ENCODE measurements at regions not wholly inside any gene's neighbourhood (a gene's known extent, or its start where the extent isn't known, plus 50 kb on each side); places are given as distances from the start of the nearest gene placed in this dataset.

DNA sequence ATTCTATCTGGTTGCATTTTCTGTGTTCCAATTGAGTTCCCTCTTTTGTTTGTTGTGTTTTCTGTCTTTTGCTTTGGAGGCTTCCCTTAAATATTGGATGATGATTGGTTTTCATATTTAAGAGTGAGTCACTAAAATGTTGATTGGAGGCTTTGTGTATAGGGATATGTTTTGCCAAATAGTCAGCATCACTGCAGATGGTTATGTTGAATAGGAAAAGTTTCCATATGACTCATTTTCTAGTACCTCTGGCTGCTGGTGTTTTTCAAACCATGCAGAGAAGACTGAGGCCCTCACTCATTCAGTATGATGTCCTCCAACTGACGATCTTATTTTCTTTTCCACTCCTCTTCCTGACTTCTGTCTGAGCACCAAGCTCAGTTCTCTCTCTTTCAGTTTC, 1290.0 kb downstream of the EFNA5 start:
- no peak overlapping the region for H2BK15ac ChIP-seq (ENCODE audit: low read depth, low read length)
- H2BK20ac ChIP-seq (ENCODE audit: low read depth, low read length, poor library complexity, severe bottlenecking) = no peak overlapping the region
- no peak overlapping the region for H3K27ac ChIP-seq (ENCODE audit: insufficient read length, low read depth, low read length)
- no peak overlapping the region for H3K56ac ChIP-seq (ENCODE audit: insufficient read length, low read depth, low read length)
- H3K23me2 ChIP-seq (ENCODE audit: insufficient read length, low read depth, low read length, poor library complexity, severe bottlenecking) = no peaks in the 10 kb centered on the region
- H2BK5ac ChIP-seq (ENCODE audit: insufficient read length, low read length) = no peak overlapping the region
- no peak overlapping the region for H3K4me2 ChIP-seq (ENCODE audit: insufficient read depth, insufficient read length, low read length)
- H3K4me1 ChIP-seq (ENCODE audit: insufficient read depth, low read length) = no peaks in the 10 kb centered on the region
- no peaks in the 10 kb centered on the region for H3K79me2 ChIP-seq (ENCODE audit: insufficient read depth, low read length)
- H2BK12ac ChIP-seq (ENCODE audit: insufficient read length, low read depth, low read length) = no peak overlapping the region
- no peaks in the 10 kb centered on the region for H3K79me1 ChIP-seq (ENCODE audit: insufficient read depth, low read depth, low read length, poor library complexity, severe bottlenecking)
- no peak overlapping the region for H3T11ph ChIP-seq (ENCODE audit: low read length)
- no peak overlapping the region for H4K8ac ChIP-seq (replicated peaks; ENCODE audit: insufficient read length, low read depth, low read length)
- no peak overlapping the region for H2AK5ac ChIP-seq (ENCODE audit: insufficient read length, low read length)
- H3K27me3 ChIP-seq (ENCODE audit: insufficient read depth, low read length) = no peaks in the 10 kb centered on the region
- no peak overlapping the region for H3K9ac ChIP-seq (ENCODE audit: extremely low read depth, insufficient read length, low read length)
- no peak overlapping the region for H4K91ac ChIP-seq (ENCODE audit: insufficient read length, low read depth, low read length)
- H3K4ac ChIP-seq (ENCODE audit: low read depth, low read length) = no peak overlapping the region
- Mint-ChIP-seq H3K36me3 (ENCODE audit: insufficient read depth in 1 of 3, low read depth in 3 of 3) (no peaks in the 10 kb centered on the region), H3K9me3 (no peaks in the 10 kb centered on the region), H3K4me3 (no peak overlapping the region), H3K27ac (peak overlapping the region in 2 of 3 experiments; percentile 7 to 32; a peak in 4 of 7 replicates), H3K27me3 (ENCODE audit: low read depth) (no peaks in the 10 kb centered on the region), H3K4me1 (peaks cover 8 to 9% of the 10 kb centered on the region in 2 experiments; a peak in 3 of 4 replicates)
- no peak overlapping the region for H4K5ac ChIP-seq (ENCODE audit: insufficient read length, low read depth, low read length)
- no peaks in the 10 kb centered on the region for H3K9me3 ChIP-seq (ENCODE audit: control insufficient read depth, low read depth, low read length)
- no peak overlapping the region for H3K18ac ChIP-seq (ENCODE audit: insufficient read length, low read depth, low read length)
- no peak overlapping the region for H2BK120ac ChIP-seq (ENCODE audit: low read depth, low read length, poor library complexity, severe bottlenecking)
- TF ChIP-seq, protein P1, sequence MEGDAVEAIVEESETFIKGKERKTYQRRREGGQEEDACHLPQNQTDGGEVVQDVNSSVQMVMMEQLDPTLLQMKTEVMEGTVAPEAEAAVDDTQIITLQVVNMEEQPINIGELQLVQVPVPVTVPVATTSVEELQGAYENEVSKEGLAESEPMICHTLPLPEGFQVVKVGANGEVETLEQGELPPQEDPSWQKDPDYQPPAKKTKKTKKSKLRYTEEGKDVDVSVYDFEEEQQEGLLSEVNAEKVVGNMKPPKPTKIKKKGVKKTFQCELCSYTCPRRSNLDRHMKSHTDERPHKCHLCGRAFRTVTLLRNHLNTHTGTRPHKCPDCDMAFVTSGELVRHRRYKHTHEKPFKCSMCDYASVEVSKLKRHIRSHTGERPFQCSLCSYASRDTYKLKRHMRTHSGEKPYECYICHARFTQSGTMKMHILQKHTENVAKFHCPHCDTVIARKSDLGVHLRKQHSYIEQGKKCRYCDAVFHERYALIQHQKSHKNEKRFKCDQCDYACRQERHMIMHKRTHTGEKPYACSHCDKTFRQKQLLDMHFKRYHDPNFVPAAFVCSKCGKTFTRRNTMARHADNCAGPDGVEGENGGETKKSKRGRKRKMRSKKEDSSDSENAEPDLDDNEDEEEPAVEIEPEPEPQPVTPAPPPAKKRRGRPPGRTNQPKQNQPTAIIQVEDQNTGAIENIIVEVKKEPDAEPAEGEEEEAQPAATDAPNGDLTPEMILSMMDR (conservative IDR thresholded peaks at IDR 0.05) = no peak
- no CpG with 5 or more reads among the region's 1 CpG for WGBS (ENCODE audit: extremely low coverage, insufficient read length, low lambda C conversion rate)
- no peak for DNase-seq
- no peaks in the 10 kb centered on the region for H4K20me1 ChIP-seq (ENCODE audit: control insufficient read depth, insufficient read depth, insufficient read length)
- no peak overlapping the region for H2AFZ ChIP-seq (ENCODE audit: low read length)
- no peak overlapping the region for H3K23ac ChIP-seq (ENCODE audit: insufficient read length, low read depth, low read length)
- no peak overlapping the region for H3K14ac ChIP-seq (ENCODE audit: insufficient read depth, low read length)
